ENCODE measurements at regions not wholly inside any gene's neighbourhood (a gene's known extent, or its start where the extent isn't known, plus 50 kb on each side); places are given as distances from the start of the nearest gene placed in this dataset.

GRCh38 chr13:109857803-109858202, 71.4 kb upstream of the IRS2 start:
- Histone ChIP-seq H3K9me2 (no peaks in the 10 kb centered on the region), H3K9ac (no peak overlapping the region), H3K79me2 (ENCODE audit: insufficient read depth) (no peaks in the 10 kb centered on the region), H3K4me3 (ENCODE audit: low read depth in 2 of 2, low read length in 1 of 2) (no peak overlapping the region), H3K9me3 (no peaks in the 10 kb centered on the region), H3K4me2 (no peak overlapping the region), H2AFZ (ENCODE audit: low read depth) (no peak overlapping the region), H3K27me3 (ENCODE audit: insufficient read depth) (no peaks in the 10 kb centered on the region), H3F3A (replicated peaks; ENCODE audit: insufficient read depth) (no peaks in the 10 kb centered on the region), H3K36me3 (replicated peaks in 1 of 2; ENCODE audit: control insufficient read depth in 1 of 2, insufficient read depth in 2 of 2, low read length in 1 of 2) (no peaks in the 10 kb centered on the region), H3K27ac (ENCODE audit: low read depth in 2 of 2, low read length in 1 of 2) (no peak overlapping the region), H4K20me1 (ENCODE audit: insufficient read depth) (no peaks in the 10 kb centered on the region), H3K4me1 (ENCODE audit: control insufficient read depth in 1 of 2, insufficient read depth in 2 of 2, low read depth in 1 of 2, low read length in 1 of 2) (no peaks in the 10 kb centered on the region; a peak in 1 of 4 replicates)
- 93% methylated on average over 7 of the region's 7 CpGs for WGBS (ENCODE audit: low lambda C conversion rate)
- DNase-seq, result no peak
- POLR2A ChIA-PET, result interaction anchor here (1.1 kb wide), 1 partner anchor 12 kb away, joined by 3 read pairs; no protein-coding TSS in a partner anchor
- CTCF ChIA-PET, result no interaction called here
- no peak for TF ChIP-seq FOXJ3 (CRISPR knock-in tag; IDR thresholded peaks at IDR 0.05)

- Histone ChIP-seq H2AFZ (ENCODE audit: low read depth) (no peak overlapping the region), H3K27me3 (ENCODE audit: insufficient read depth) (no peaks in the 10 kb centered on the region), H3K9ac (no peak overlapping the region), H3K9me3 (no peaks in the 10 kb centered on the region), H4K20me1 (ENCODE audit: insufficient read depth) (no peaks in the 10 kb centered on the region), H3F3A (replicated peaks; ENCODE audit: insufficient read depth) (no peaks in the 10 kb centered on the region), H3K9me2 (no peaks in the 10 kb centered on the region), H3K79me2 (ENCODE audit: insufficient read depth) (no peaks in the 10 kb centered on the region), H3K36me3 (replicated peaks in 1 of 2; ENCODE audit: control insufficient read depth in 1 of 2, insufficient read depth in 2 of 2, low read length in 1 of 2) (no peaks in the 10 kb centered on the region), H3K27ac (ENCODE audit: low read depth in 2 of 2, low read length in 1 of 2) (no peak overlapping the region), H3K4me1 (ENCODE audit: control insufficient read depth in 1 of 2, insufficient read depth in 2 of 2, low read depth in 1 of 2, low read length in 1 of 2) (no peaks in the 10 kb centered on the region; a peak in 1 of 4 replicates), H3K4me2 (no peak overlapping the region), H3K4me3 (ENCODE audit: low read depth in 2 of 2, low read length in 1 of 2) (no peak overlapping the region)
- WGBS (ENCODE audit: low lambda C conversion rate), result 85% methylated on average over 3 of the region's 5 CpGs
- TF ChIP-seq SIN3A (IDR thresholded peaks at IDR 0.05; ENCODE audit: borderline replicate concordance, low read depth, low read length) (no peak), YY1 (IDR thresholded peaks at IDR 0.05; ENCODE audit: low read depth) (no peak), NFIC (IDR thresholded peaks at IDR 0.05; ENCODE audit: borderline replicate concordance) (no peak), ZBTB33 (IDR thresholded peaks at IDR 0.05; ENCODE audit: borderline replicate concordance, low read depth) (no peak), EP300 (IDR thresholded peaks at IDR 0.05; ENCODE audit: borderline replicate concordance in 1 of 2, low read depth in 1 of 2, low read length in 1 of 2) (no peak), ELF1 (IDR thresholded peaks at IDR 0.05) (no peak), RXRA (IDR thresholded peaks at IDR 0.05; ENCODE audit: borderline replicate concordance, low read depth) (no peak), PBX3 (IDR thresholded peaks at IDR 0.05) (no peak)
- CTCF ChIA-PET, result no interaction called here
- POLR2A ChIA-PET, result interaction anchor here (1.1 kb wide), 1 partner anchor 12 kb away, joined by 3 read pairs; no protein-coding TSS in a partner anchor
- no peak for DNase-seq
These were observed 70.9 kb upstream of the IRS2 start for GRCh38 chr13:109857325-109857724.

- H3K36me3 ChIP-seq (replicated peaks in 1 of 2; ENCODE audit: control insufficient read depth in 1 of 2, insufficient read depth in 2 of 2, low read length in 1 of 2), result no peaks in the 10 kb centered on the region
- POLR2A ChIA-PET, result no interaction called here
- H3K27ac ChIP-seq (ENCODE audit: low read depth in 2 of 2, low read length in 1 of 2), result no peak overlapping the region
- DNase-seq, result no peak
- H3K4me3 ChIP-seq (ENCODE audit: low read depth in 2 of 2, low read length in 1 of 2), result no peak overlapping the region
- no peaks in the 10 kb centered on the region for H3K79me2 ChIP-seq (ENCODE audit: insufficient read depth)
- no peak overlapping the region for H3K9ac ChIP-seq
- H4K20me1 ChIP-seq (ENCODE audit: insufficient read depth), result no peaks in the 10 kb centered on the region
- WGBS (ENCODE audit: low lambda C conversion rate), result 63% methylated on average over 4 of the region's 4 CpGs
- H3K9me2 ChIP-seq, result no peaks in the 10 kb centered on the region
- CTCF ChIA-PET, result no interaction called here
- H3K27me3 ChIP-seq (ENCODE audit: insufficient read depth), result no peaks in the 10 kb centered on the region
- H3K9me3 ChIP-seq, result no peaks in the 10 kb centered on the region
- no peak overlapping the region for H2AFZ ChIP-seq (ENCODE audit: low read depth)
- H3F3A ChIP-seq (replicated peaks; ENCODE audit: insufficient read depth), result no peaks in the 10 kb centered on the region
- no peak overlapping the region for H3K4me2 ChIP-seq
- TF ChIP-seq RAD21 (IDR thresholded peaks at IDR 0.05; ENCODE audit: low read length), result no peak
- H3K4me1 ChIP-seq (ENCODE audit: control insufficient read depth in 1 of 2, insufficient read depth in 2 of 2, low read depth in 1 of 2, low read length in 1 of 2), result no peaks in the 10 kb centered on the region
These were observed 70.0 kb upstream of the IRS2 start for GRCh38 chr13:109856350-109856749.
